ENCODE measurements at regions not wholly inside any gene's neighbourhood (a gene's known extent, or its start where the extent isn't known, plus 50 kb on each side); places are given as distances from the start of the nearest gene placed in this dataset.
"Not testable (repeated sequence)": the region's sequence is repeated elsewhere in the genome, so short reads cannot be mapped to it uniquely, and the experiment has no call there.

DNA sequence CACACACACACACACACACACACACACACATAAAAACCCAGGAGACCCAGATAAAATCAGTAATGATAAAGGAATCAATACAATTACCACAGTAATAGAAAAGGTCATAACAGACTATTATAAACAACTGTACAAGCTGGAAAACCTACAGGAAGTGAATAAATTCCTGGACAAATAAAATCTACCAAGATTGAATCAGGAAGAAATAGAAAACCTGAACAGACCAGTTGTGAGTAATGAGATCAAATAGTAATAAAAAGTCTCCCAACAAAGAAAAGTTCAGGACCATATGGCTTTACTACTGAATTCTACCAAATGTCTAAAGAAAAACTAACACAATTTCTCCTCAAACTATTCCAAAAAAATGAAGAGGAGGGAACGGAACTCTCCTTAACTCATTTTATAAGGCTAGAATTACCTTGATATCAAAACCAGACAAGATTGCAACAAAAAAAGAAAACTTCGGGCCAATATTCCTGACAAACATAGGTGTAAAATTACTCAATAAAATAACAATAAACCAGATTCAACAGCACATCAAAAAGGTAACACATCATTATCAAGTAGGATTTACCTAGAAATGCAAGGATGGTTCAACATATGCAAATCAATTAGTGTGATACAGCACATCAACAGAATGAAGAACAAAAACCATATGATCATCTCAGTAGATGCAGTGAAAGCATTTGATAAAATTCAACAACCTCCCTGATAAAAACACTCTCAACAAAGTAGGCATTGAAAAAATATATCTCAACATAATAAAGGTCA, 325.2 kb upstream of the POU5F2 start:
- TF ChIP-seq, protein P1, sequence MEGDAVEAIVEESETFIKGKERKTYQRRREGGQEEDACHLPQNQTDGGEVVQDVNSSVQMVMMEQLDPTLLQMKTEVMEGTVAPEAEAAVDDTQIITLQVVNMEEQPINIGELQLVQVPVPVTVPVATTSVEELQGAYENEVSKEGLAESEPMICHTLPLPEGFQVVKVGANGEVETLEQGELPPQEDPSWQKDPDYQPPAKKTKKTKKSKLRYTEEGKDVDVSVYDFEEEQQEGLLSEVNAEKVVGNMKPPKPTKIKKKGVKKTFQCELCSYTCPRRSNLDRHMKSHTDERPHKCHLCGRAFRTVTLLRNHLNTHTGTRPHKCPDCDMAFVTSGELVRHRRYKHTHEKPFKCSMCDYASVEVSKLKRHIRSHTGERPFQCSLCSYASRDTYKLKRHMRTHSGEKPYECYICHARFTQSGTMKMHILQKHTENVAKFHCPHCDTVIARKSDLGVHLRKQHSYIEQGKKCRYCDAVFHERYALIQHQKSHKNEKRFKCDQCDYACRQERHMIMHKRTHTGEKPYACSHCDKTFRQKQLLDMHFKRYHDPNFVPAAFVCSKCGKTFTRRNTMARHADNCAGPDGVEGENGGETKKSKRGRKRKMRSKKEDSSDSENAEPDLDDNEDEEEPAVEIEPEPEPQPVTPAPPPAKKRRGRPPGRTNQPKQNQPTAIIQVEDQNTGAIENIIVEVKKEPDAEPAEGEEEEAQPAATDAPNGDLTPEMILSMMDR (IDR thresholded peaks at IDR 0.05; ENCODE audit: poor library complexity, severe bottlenecking): no peak
- no peak for ATAC-seq (ENCODE audit: low read depth)
- no peaks in the 10 kb centered on the region for H3K4me1 ChIP-seq (ENCODE audit: insufficient read depth, poor library complexity, severe bottlenecking)
- H3K4me3 ChIP-seq (ENCODE audit: severe bottlenecking): no peak overlapping the region
- no peaks in the 10 kb centered on the region for H3K27me3 ChIP-seq (ENCODE audit: insufficient read depth, poor library complexity, severe bottlenecking)
- no peak overlapping the region for H3K27ac ChIP-seq (ENCODE audit: poor library complexity, severe bottlenecking)
- no peak for DNase-seq (ENCODE audit: low spot score)
- no peaks in the 10 kb centered on the region for H3K36me3 ChIP-seq (ENCODE audit: low read depth)
- peaks cover 4% of the 10 kb centered on the region for H3K9me3 ChIP-seq (ENCODE audit: severe bottlenecking)

DNA sequence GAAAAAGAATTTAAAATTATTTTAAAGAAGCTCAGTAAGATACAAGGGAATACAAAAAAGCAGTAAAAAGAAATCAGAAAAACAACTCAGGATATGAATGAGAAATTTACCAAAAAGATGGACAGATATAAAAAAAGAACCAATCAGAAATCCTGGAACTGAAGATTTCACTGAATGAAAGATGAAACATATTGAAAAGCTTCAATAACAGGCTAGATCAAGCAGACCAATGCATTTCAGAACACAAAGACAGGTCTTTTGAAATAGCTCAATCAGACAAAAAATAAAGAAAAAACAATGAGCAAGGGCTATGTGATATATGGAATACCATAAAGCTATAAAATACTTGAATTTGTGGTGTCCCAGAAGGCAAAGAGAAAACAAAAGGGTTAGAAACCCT, 322.6 kb upstream of the POU5F2 start:
- no peak for ATAC-seq (ENCODE audit: low read depth)
- Histone ChIP-seq H3K27me3 (ENCODE audit: insufficient read depth, poor library complexity, severe bottlenecking) (no peaks in the 10 kb centered on the region), H3K27ac (ENCODE audit: poor library complexity, severe bottlenecking) (no peak overlapping the region), H3K36me3 (ENCODE audit: low read depth) (no peaks in the 10 kb centered on the region), H3K4me3 (ENCODE audit: severe bottlenecking) (no peak overlapping the region), H3K4me1 (ENCODE audit: insufficient read depth, poor library complexity, severe bottlenecking) (no peaks in the 10 kb centered on the region), H3K9me3 (ENCODE audit: severe bottlenecking) (peaks cover 4% of the 10 kb centered on the region)
- TF ChIP-seq, protein P1 (IDR thresholded peaks at IDR 0.05; ENCODE audit: poor library complexity, severe bottlenecking): no peak
- no peak for DNase-seq (ENCODE audit: low spot score)

DNA sequence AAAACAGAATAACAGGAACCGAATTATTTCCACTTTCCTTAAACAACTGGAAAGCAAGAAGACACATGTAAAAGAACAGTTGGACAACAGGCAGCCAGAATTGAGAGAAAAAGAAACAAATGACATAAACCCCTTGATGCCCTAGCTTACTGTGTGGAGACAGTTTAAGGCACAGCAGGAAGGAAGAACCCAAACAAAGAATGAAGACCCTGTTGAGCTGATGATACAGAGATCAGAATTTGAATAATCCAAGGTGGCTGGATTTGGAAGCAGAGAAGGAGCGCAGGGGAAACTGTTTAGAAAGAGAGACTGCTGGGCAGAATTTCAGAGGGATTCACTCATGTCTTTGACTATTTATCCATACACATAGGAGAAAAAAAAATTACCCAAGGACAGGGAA, 316.3 kb upstream of the POU5F2 start:
- no peak overlapping the region for H3K27ac ChIP-seq (ENCODE audit: poor library complexity, severe bottlenecking)
- DNase-seq (ENCODE audit: low spot score) (no peak), ATAC-seq (ENCODE audit: low read depth) (no peak)
- H3K27me3 ChIP-seq (ENCODE audit: insufficient read depth, poor library complexity, severe bottlenecking): no peaks in the 10 kb centered on the region
- TF ChIP-seq, protein P1 (IDR thresholded peaks at IDR 0.05; ENCODE audit: poor library complexity, severe bottlenecking): no peak
- no peaks in the 10 kb centered on the region for H3K4me1 ChIP-seq (ENCODE audit: insufficient read depth, poor library complexity, severe bottlenecking)
- no peak overlapping the region for H3K4me3 ChIP-seq (ENCODE audit: severe bottlenecking)
- no peaks in the 10 kb centered on the region for H3K9me3 ChIP-seq (ENCODE audit: severe bottlenecking)
- H3K36me3 ChIP-seq (ENCODE audit: low read depth): peaks cover 4% of the 10 kb centered on the region; the same call in 1 of the 2 replicates

DNA sequence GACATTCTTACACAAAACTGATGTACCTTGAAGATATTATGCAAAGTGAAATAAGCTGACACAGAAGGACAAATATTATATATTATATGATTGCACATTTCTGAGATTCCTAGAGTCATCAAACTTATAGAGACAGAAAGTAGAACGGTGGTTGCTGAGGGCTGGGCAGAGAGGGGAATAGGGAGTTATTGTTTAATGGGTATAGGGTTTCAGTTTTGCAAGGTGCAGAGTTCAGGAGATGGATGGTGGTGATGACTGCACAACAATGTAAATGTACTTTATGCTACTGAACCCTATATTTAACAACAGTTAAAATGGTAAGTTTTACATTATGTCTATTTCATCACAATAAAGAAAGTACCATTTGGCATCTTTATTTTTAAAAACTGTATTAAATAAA, 315.8 kb upstream of the POU5F2 start:
- H3K27ac ChIP-seq (ENCODE audit: poor library complexity, severe bottlenecking): no peak overlapping the region
- H3K4me3 ChIP-seq (ENCODE audit: severe bottlenecking): no peak overlapping the region
- H3K4me1 ChIP-seq (ENCODE audit: insufficient read depth, poor library complexity, severe bottlenecking): no peaks in the 10 kb centered on the region
- DNase-seq (ENCODE audit: low spot score): no peak
- H3K27me3 ChIP-seq (ENCODE audit: insufficient read depth, poor library complexity, severe bottlenecking): no peaks in the 10 kb centered on the region
- no peak for ATAC-seq (ENCODE audit: low read depth)
- H3K9me3 ChIP-seq (ENCODE audit: severe bottlenecking): no peaks in the 10 kb centered on the region
- H3K36me3 ChIP-seq (ENCODE audit: low read depth): peaks cover 8% of the 10 kb centered on the region; the same call in 1 of the 2 replicates
- TF ChIP-seq, protein P1 (IDR thresholded peaks at IDR 0.05; ENCODE audit: poor library complexity, severe bottlenecking): no peak

DNA sequence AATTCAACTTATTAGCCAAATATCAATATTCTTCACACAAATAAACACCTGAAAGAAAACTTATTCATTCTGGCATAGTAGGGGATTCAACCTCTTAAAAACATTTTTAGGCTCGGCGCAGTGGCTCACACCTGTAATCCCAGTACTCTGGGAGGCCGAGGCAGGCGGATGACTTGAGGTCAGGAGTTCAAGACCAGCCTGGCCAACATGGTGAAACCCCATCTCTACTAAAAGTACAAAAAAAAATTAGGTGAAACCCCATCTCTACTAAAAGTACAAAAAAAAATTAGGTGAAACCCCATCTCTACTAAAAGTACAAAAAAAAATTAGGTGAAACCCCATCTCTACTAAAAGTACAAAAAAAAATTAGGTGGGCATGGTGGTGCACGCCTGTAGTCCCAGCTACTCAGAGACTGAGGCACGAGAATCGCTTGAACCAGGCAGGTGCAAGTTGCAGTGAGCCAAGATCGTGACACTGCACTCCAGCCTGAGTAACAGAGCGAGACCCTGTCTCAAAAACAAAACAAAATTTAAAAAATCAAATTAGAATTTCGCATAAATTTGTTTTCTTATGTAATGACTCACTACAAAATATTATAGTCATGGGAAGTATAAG, 308.0 kb upstream of the POU5F2 start:
- not testable (repeated sequence) for DNase-seq (ENCODE audit: low spot score); H3K4me3 ChIP-seq (ENCODE audit: severe bottlenecking); H3K27ac ChIP-seq (ENCODE audit: poor library complexity, severe bottlenecking); ATAC-seq (ENCODE audit: low read depth); H3K27me3 ChIP-seq (ENCODE audit: insufficient read depth, poor library complexity, severe bottlenecking); H3K9me3 ChIP-seq (ENCODE audit: severe bottlenecking); H3K4me1 ChIP-seq (ENCODE audit: insufficient read depth, poor library complexity, severe bottlenecking)
- peaks cover 12% of the 10 kb centered on the region for H3K36me3 ChIP-seq (ENCODE audit: low read depth)

Data from RWPE2 (cell line).